ENCODE measurements at regions not wholly inside any gene's neighbourhood (a gene's known extent, or its start where the extent isn't known, plus 50 kb on each side); places are given as distances from the start of the nearest gene placed in this dataset.
"Not testable (repeated sequence)": the region's sequence is repeated elsewhere in the genome, so short reads cannot be mapped to it uniquely, and the experiment has no call there.

GRCh38 chr4:188754372-188755002 is 615.2 kb downstream of the TRIML1 start:
- Histone ChIP-seq H3K9ac (ENCODE audit: low read depth, low read length) (no peak overlapping the region), H3K9me3 (ENCODE audit: control insufficient read depth, insufficient read depth, low read length) (no peaks in the 10 kb centered on the region)

GRCh38 chr4:188767496-188767895 is 628.3 kb downstream of the TRIML1 start:
- Histone ChIP-seq H3K9ac (ENCODE audit: low read depth, low read length) (no peak overlapping the region), H3K4me1 (ENCODE audit: control insufficient read depth, insufficient read depth, low read length) (no peaks in the 10 kb centered on the region), H3K9me3 (ENCODE audit: control insufficient read depth, insufficient read depth, low read length) (no peaks in the 10 kb centered on the region), H3K27me3 (ENCODE audit: control insufficient read depth, insufficient read depth, low read length) (no peaks in the 10 kb centered on the region), H3K4me3 (ENCODE audit: low read depth, low read length) (no peak overlapping the region), H3K36me3 (ENCODE audit: control insufficient read depth, insufficient read depth, low read length) (no peaks in the 10 kb centered on the region)

More at GRCh38 chr4:188754372-188755002, 615.2 kb downstream of the TRIML1 start:
- Histone ChIP-seq H3K4me1 (ENCODE audit: control insufficient read depth, insufficient read depth, low read length) (no peaks in the 10 kb centered on the region), H3K27me3 (ENCODE audit: control insufficient read depth, insufficient read depth, low read length) (no peaks in the 10 kb centered on the region), H3K4me3 (ENCODE audit: low read depth, low read length) (no peak overlapping the region), H3K36me3 (ENCODE audit: control insufficient read depth, insufficient read depth, low read length) (no peaks in the 10 kb centered on the region)

GRCh38 chr4:188778905-188779304 is 639.7 kb downstream of the TRIML1 start:
- H3K4me3 ChIP-seq (ENCODE audit: low read depth, low read length), result no peak overlapping the region
- H3K9ac ChIP-seq (ENCODE audit: low read depth, low read length), result no peak overlapping the region
- no peaks in the 10 kb centered on the region for H3K27me3 ChIP-seq (ENCODE audit: control insufficient read depth, insufficient read depth, low read length)
- no peaks in the 10 kb centered on the region for H3K4me1 ChIP-seq (ENCODE audit: control insufficient read depth, insufficient read depth, low read length)
- no peaks in the 10 kb centered on the region for H3K9me3 ChIP-seq (ENCODE audit: control insufficient read depth, insufficient read depth, low read length)
- no peaks in the 10 kb centered on the region for H3K36me3 ChIP-seq (ENCODE audit: control insufficient read depth, insufficient read depth, low read length)

GRCh38 chr4:188779581-188779980 is 640.3 kb downstream of the TRIML1 start:
- no peaks in the 10 kb centered on the region for H3K27me3 ChIP-seq (ENCODE audit: control insufficient read depth, insufficient read depth, low read length)
- no peaks in the 10 kb centered on the region for H3K36me3 ChIP-seq (ENCODE audit: control insufficient read depth, insufficient read depth, low read length)

GRCh38 chr4:188780028-188780427 is 640.8 kb downstream of the TRIML1 start:
- Histone ChIP-seq H3K36me3 (ENCODE audit: control insufficient read depth, insufficient read depth, low read length) (no peaks in the 10 kb centered on the region), H3K4me3 (ENCODE audit: low read depth, low read length) (no peak overlapping the region), H3K9ac (ENCODE audit: low read depth, low read length) (no peak overlapping the region), H3K4me1 (ENCODE audit: control insufficient read depth, insufficient read depth, low read length) (no peaks in the 10 kb centered on the region), H3K27me3 (ENCODE audit: control insufficient read depth, insufficient read depth, low read length) (no peaks in the 10 kb centered on the region), H3K9me3 (ENCODE audit: control insufficient read depth, insufficient read depth, low read length) (no peaks in the 10 kb centered on the region)

More at GRCh38 chr4:188779581-188779980, 640.3 kb downstream of the TRIML1 start:
- Histone ChIP-seq H3K4me1 (ENCODE audit: control insufficient read depth, insufficient read depth, low read length) (no peaks in the 10 kb centered on the region), H3K9me3 (ENCODE audit: control insufficient read depth, insufficient read depth, low read length) (no peaks in the 10 kb centered on the region), H3K9ac (ENCODE audit: low read depth, low read length) (no peak overlapping the region), H3K4me3 (ENCODE audit: low read depth, low read length) (no peak overlapping the region)

- H3K27me3 ChIP-seq (ENCODE audit: control insufficient read depth, insufficient read depth, low read length), result no peaks in the 10 kb centered on the region
- no peaks in the 10 kb centered on the region for H3K9me3 ChIP-seq (ENCODE audit: control insufficient read depth, insufficient read depth, low read length)
- H3K9ac ChIP-seq (ENCODE audit: low read depth, low read length), result no peak overlapping the region
- H3K4me3 ChIP-seq (ENCODE audit: low read depth, low read length), result no peak overlapping the region
- no peaks in the 10 kb centered on the region for H3K36me3 ChIP-seq (ENCODE audit: control insufficient read depth, insufficient read depth, low read length)
- H3K4me1 ChIP-seq (ENCODE audit: control insufficient read depth, insufficient read depth, low read length), result no peaks in the 10 kb centered on the region
Measured at GRCh38 chr4:188780686-188781085, 641.4 kb downstream of the TRIML1 start.

- Histone ChIP-seq H3K4me1 (ENCODE audit: control insufficient read depth, insufficient read depth, low read length) (no peaks in the 10 kb centered on the region), H3K27me3 (ENCODE audit: control insufficient read depth, insufficient read depth, low read length) (no peaks in the 10 kb centered on the region), H3K36me3 (ENCODE audit: control insufficient read depth, insufficient read depth, low read length) (no peaks in the 10 kb centered on the region), H3K9me3 (ENCODE audit: control insufficient read depth, insufficient read depth, low read length) (no peaks in the 10 kb centered on the region), H3K9ac (ENCODE audit: low read depth, low read length) (no peak overlapping the region), H3K4me3 (ENCODE audit: low read depth, low read length) (no peak overlapping the region)
Measured at GRCh38 chr4:188781655-188782054, 642.4 kb downstream of the TRIML1 start.

- Histone ChIP-seq H3K27me3 (ENCODE audit: control insufficient read depth, insufficient read depth, low read length) (no peaks in the 10 kb centered on the region), H3K4me3 (ENCODE audit: low read depth, low read length) (no peak overlapping the region), H3K4me1 (ENCODE audit: control insufficient read depth, insufficient read depth, low read length) (no peaks in the 10 kb centered on the region), H3K9ac (ENCODE audit: low read depth, low read length) (no peak overlapping the region), H3K36me3 (ENCODE audit: control insufficient read depth, insufficient read depth, low read length) (no peaks in the 10 kb centered on the region), H3K9me3 (ENCODE audit: control insufficient read depth, insufficient read depth, low read length) (no peaks in the 10 kb centered on the region)
Measured at GRCh38 chr4:188783175-188783574, 643.9 kb downstream of the TRIML1 start.

GRCh38 chr4:188783606-188784160 is 644.4 kb downstream of the TRIML1 start:
- H3K9ac ChIP-seq (ENCODE audit: low read depth, low read length), result no peak overlapping the region
- no peak overlapping the region for H3K4me3 ChIP-seq (ENCODE audit: low read depth, low read length)
- no peaks in the 10 kb centered on the region for H3K36me3 ChIP-seq (ENCODE audit: control insufficient read depth, insufficient read depth, low read length)
- H3K4me1 ChIP-seq (ENCODE audit: control insufficient read depth, insufficient read depth, low read length), result no peaks in the 10 kb centered on the region
- no peaks in the 10 kb centered on the region for H3K27me3 ChIP-seq (ENCODE audit: control insufficient read depth, insufficient read depth, low read length)
- H3K9me3 ChIP-seq (ENCODE audit: control insufficient read depth, insufficient read depth, low read length), result no peaks in the 10 kb centered on the region

- H3K27me3 ChIP-seq (ENCODE audit: control insufficient read depth, insufficient read depth, low read length); H3K9ac ChIP-seq (ENCODE audit: low read depth, low read length); H3K9me3 ChIP-seq (ENCODE audit: control insufficient read depth, insufficient read depth, low read length); H3K4me3 ChIP-seq (ENCODE audit: low read depth, low read length); H3K4me1 ChIP-seq (ENCODE audit: control insufficient read depth, insufficient read depth, low read length); H3K36me3 ChIP-seq (ENCODE audit: control insufficient read depth, insufficient read depth, low read length): not testable (repeated sequence)
Measured at GRCh38 chr4:188796600-188796999, 657.4 kb downstream of the TRIML1 start.

GRCh38 chr4:188797011-188797410 is 657.8 kb downstream of the TRIML1 start:
- H3K4me3 ChIP-seq (ENCODE audit: low read depth, low read length); H3K9me3 ChIP-seq (ENCODE audit: control insufficient read depth, insufficient read depth, low read length); H3K4me1 ChIP-seq (ENCODE audit: control insufficient read depth, insufficient read depth, low read length); H3K27me3 ChIP-seq (ENCODE audit: control insufficient read depth, insufficient read depth, low read length); H3K9ac ChIP-seq (ENCODE audit: low read depth, low read length); H3K36me3 ChIP-seq (ENCODE audit: control insufficient read depth, insufficient read depth, low read length): not testable (repeated sequence)

- no peaks in the 10 kb centered on the region for H3K36me3 ChIP-seq (ENCODE audit: control insufficient read depth, insufficient read depth, low read length)
- no peaks in the 10 kb centered on the region for H3K4me1 ChIP-seq (ENCODE audit: control insufficient read depth, insufficient read depth, low read length)
- H3K9me3 ChIP-seq (ENCODE audit: control insufficient read depth, insufficient read depth, low read length), result no peaks in the 10 kb centered on the region
- no peaks in the 10 kb centered on the region for H3K27me3 ChIP-seq (ENCODE audit: control insufficient read depth, insufficient read depth, low read length)
- H3K9ac ChIP-seq (ENCODE audit: low read depth, low read length), result no peak overlapping the region
- no peak overlapping the region for H3K4me3 ChIP-seq (ENCODE audit: low read depth, low read length)
Measured at GRCh38 chr4:188804861-188805260, 665.6 kb downstream of the TRIML1 start.

Data from iPS-15b (cell line).